ENCODE measurements at regions not wholly inside any gene's neighbourhood (a gene's known extent, or its start where the extent isn't known, plus 50 kb on each side); places are given as distances from the start of the nearest gene placed in this dataset.

DNA sequence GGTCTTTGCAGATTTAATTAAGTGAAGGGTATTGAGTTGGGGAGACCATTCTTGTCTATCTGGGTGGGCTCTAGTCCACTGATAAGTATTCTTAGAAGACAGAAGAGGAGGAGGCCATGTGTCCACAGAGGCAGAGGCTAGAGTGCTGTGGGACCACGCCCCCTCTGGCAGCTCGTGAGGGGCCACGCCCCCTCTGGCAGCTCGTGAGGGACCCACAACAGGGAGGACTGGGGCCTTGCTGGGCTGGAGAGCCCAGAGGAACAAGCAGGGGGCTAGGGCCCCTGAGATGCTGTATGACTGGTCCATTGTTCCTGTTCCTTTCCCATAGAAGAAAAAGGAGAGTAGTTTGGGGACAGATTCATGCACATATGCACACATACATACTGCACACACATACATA lies 106.8 kb downstream of the METRNL start:
- no peak overlapping the region for H2BK12ac ChIP-seq (ENCODE audit: low read length)
- H3K18ac ChIP-seq (ENCODE audit: low read length), result no peak overlapping the region
- no peak overlapping the region for H3K4me2 ChIP-seq (ENCODE audit: low read length)
- H4K8ac ChIP-seq (ENCODE audit: low read depth, low read length), result no peak overlapping the region
- H3K36me3 ChIP-seq (ENCODE audit: control insufficient read depth in 1 of 2, insufficient read depth in 2 of 2, low read length in 2 of 2), result no peaks in the 10 kb centered on the region
- H3K27me3 ChIP-seq (ENCODE audit: insufficient read depth, low read length), result no peaks in the 10 kb centered on the region
- H3K9ac ChIP-seq (ENCODE audit: low read length), result no peak overlapping the region
- H4K12ac ChIP-seq (ENCODE audit: low read depth, low read length), result no peak overlapping the region
- no peak overlapping the region for H2BK5ac ChIP-seq (ENCODE audit: low read depth, low read length, poor library complexity)
- H3K4ac ChIP-seq (ENCODE audit: low read depth, low read length), result no peak overlapping the region
- peaks cover 55% of the 10 kb centered on the region for H3K9me3 ChIP-seq (ENCODE audit: insufficient read depth, low read depth, low read length)
- H3K4me1 ChIP-seq (ENCODE audit: control insufficient read depth in 1 of 2, insufficient read depth in 2 of 2, low read length in 2 of 2), result no peaks in the 10 kb centered on the region
- H3K79me1 ChIP-seq (ENCODE audit: low read length), result no peaks in the 10 kb centered on the region
- H3K79me2 ChIP-seq (ENCODE audit: control insufficient read depth, insufficient read depth, low read length, poor library complexity), result no peaks in the 10 kb centered on the region
- no peak overlapping the region for H3K14ac ChIP-seq (ENCODE audit: low read length)
- no peak overlapping the region for H2BK120ac ChIP-seq (ENCODE audit: insufficient read depth, low read length, poor library complexity)
- no CpG with 5 or more reads among the region's 4 CpGs for WGBS (ENCODE audit: extremely low coverage, insufficient coverage, insufficient read length)
- no peak overlapping the region for H2AK5ac ChIP-seq (ENCODE audit: low read length)
- H3K23ac ChIP-seq (ENCODE audit: low read length), result no peak overlapping the region
- no peak overlapping the region for H3K27ac ChIP-seq (ENCODE audit: low read depth, low read length)
- no peak overlapping the region for H3K4me3 ChIP-seq (ENCODE audit: low read depth, low read length)
- no peak for DNase-seq
- H4K91ac ChIP-seq (ENCODE audit: low read depth, low read length), result no peak overlapping the region
- no peak overlapping the region for H2AFZ ChIP-seq (ENCODE audit: insufficient read depth, low read length, poor library complexity)

DNA sequence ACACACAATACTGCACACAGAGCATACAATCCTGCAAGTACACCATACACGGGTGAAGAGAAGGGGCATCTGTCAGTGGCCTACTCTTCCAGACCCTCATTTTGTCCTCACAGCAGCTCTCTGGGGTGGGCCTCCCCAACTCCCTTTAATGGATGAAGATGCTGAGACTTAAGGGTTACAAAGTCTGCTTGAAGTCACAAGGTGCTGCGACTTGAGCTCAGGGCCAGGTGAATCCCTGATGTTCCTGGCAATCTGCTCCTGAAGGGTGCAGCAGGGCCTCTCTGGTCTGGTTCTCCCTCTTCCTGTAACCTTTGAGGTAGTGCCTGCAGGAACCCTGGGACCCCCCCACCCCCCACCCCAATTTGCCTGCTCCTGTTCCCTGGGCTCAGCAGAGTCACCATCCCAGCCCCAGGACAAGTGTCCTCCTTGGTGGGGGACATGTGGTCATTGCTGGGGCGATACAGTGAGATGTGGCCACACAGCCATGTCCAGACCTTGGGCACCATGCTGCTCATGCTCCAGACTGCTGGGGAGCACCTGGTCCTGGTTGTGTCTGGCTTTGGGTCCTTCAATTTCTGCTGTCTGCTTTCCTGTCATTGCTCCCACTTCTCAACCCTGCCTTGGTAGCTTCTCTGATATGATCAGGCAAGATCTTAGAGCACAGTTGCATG lies 107.5 kb downstream of the METRNL start:
- H3K4ac ChIP-seq (ENCODE audit: low read depth, low read length), result no peak overlapping the region
- no peak overlapping the region for H3K4me3 ChIP-seq (ENCODE audit: low read depth, low read length)
- no peak overlapping the region for H4K8ac ChIP-seq (ENCODE audit: low read depth, low read length)
- no peaks in the 10 kb centered on the region for H3K4me1 ChIP-seq (ENCODE audit: control insufficient read depth in 1 of 2, insufficient read depth in 2 of 2, low read length in 2 of 2)
- H4K12ac ChIP-seq (ENCODE audit: low read depth, low read length), result no peak overlapping the region
- no peak overlapping the region for H2BK120ac ChIP-seq (ENCODE audit: insufficient read depth, low read length, poor library complexity)
- H3K18ac ChIP-seq (ENCODE audit: low read length), result no peak overlapping the region
- H4K91ac ChIP-seq (ENCODE audit: low read depth, low read length), result no peak overlapping the region
- no peak overlapping the region for H3K27ac ChIP-seq (ENCODE audit: low read depth, low read length)
- H3K14ac ChIP-seq (ENCODE audit: low read length), result no peak overlapping the region
- no peaks in the 10 kb centered on the region for H3K79me1 ChIP-seq (ENCODE audit: low read length)
- no peaks in the 10 kb centered on the region for H3K79me2 ChIP-seq (ENCODE audit: control insufficient read depth, insufficient read depth, low read length, poor library complexity)
- H2AK5ac ChIP-seq (ENCODE audit: low read length), result no peak overlapping the region
- no peaks in the 10 kb centered on the region for H3K36me3 ChIP-seq (ENCODE audit: control insufficient read depth in 1 of 2, insufficient read depth in 2 of 2, low read length in 2 of 2)
- H3K9me3 ChIP-seq (ENCODE audit: insufficient read depth, low read depth, low read length), result peaks cover 56% of the 10 kb centered on the region
- H3K9ac ChIP-seq (ENCODE audit: low read length), result no peak overlapping the region
- no peak overlapping the region for H3K4me2 ChIP-seq (ENCODE audit: low read length)
- no peak overlapping the region for H2BK12ac ChIP-seq (ENCODE audit: low read length)
- H3K27me3 ChIP-seq (ENCODE audit: insufficient read depth, low read length), result no peaks in the 10 kb centered on the region
- no peak overlapping the region for H2BK5ac ChIP-seq (ENCODE audit: low read depth, low read length, poor library complexity)
- no peak overlapping the region for H2AFZ ChIP-seq (ENCODE audit: insufficient read depth, low read length, poor library complexity)
- DNase-seq, result no peak
- no peak overlapping the region for H3K23ac ChIP-seq (ENCODE audit: low read length)
- no CpG with 5 or more reads among the region's 3 CpGs for WGBS (ENCODE audit: extremely low coverage, insufficient coverage, insufficient read length)

DNA sequence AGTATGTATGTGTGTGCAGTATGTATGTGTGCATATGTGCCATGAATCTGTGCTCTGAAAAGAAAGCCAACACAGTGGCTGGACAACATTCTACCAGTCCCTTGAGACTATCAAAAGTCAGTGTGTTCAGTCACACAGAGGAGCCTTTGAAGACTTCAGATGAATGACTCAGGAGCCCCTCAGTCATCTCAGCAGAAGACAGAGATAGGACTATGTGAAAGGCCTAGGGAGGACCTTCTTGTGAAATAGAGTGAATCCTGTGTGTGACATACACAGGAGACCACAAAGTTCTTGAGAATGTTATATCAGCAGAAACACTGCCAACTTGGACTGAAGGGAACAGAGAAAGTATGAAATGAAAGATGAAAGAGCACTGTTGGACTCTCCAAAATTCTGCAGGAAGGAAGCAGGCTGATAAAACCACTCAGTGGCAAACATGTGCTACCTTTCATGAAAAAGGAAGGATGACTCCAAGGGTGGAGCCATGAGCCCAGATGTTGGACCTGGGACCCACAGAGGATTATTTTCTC lies 108.4 kb downstream of the METRNL start:
- Histone ChIP-seq H3K4me1 (ENCODE audit: control insufficient read depth in 1 of 2, insufficient read depth in 2 of 2, low read length in 2 of 2) (no peaks in the 10 kb centered on the region), H3K27me3 (ENCODE audit: insufficient read depth, low read length) (no peaks in the 10 kb centered on the region), H3K14ac (ENCODE audit: low read length) (no peak overlapping the region), H3K9ac (ENCODE audit: low read length) (no peak overlapping the region), H2AK5ac (ENCODE audit: low read length) (no peak overlapping the region), H4K91ac (ENCODE audit: low read depth, low read length) (no peak overlapping the region), H3K4me2 (ENCODE audit: low read length) (no peak overlapping the region), H3K79me2 (ENCODE audit: control insufficient read depth, insufficient read depth, low read length, poor library complexity) (no peaks in the 10 kb centered on the region), H2BK12ac (ENCODE audit: low read length) (no peak overlapping the region), H3K4me3 (ENCODE audit: low read depth, low read length) (no peak overlapping the region), H3K36me3 (ENCODE audit: control insufficient read depth in 1 of 2, insufficient read depth in 2 of 2, low read length in 2 of 2) (no peaks in the 10 kb centered on the region), H3K27ac (ENCODE audit: low read depth, low read length) (no peak overlapping the region), H3K9me3 (ENCODE audit: insufficient read depth, low read depth, low read length) (peaks cover 54% of the 10 kb centered on the region), H3K18ac (ENCODE audit: low read length) (no peak overlapping the region), H2AFZ (ENCODE audit: insufficient read depth, low read length, poor library complexity) (no peak overlapping the region), H2BK5ac (ENCODE audit: low read depth, low read length, poor library complexity) (no peak overlapping the region), H3K23ac (ENCODE audit: low read length) (no peak overlapping the region), H2BK120ac (ENCODE audit: insufficient read depth, low read length, poor library complexity) (no peak overlapping the region), H3K4ac (ENCODE audit: low read depth, low read length) (no peak overlapping the region), H4K8ac (ENCODE audit: low read depth, low read length) (no peak overlapping the region), H4K12ac (ENCODE audit: low read depth, low read length) (no peak overlapping the region), H3K79me1 (ENCODE audit: low read length) (no peaks in the 10 kb centered on the region)
- DNase-seq, result no peak

DNA sequence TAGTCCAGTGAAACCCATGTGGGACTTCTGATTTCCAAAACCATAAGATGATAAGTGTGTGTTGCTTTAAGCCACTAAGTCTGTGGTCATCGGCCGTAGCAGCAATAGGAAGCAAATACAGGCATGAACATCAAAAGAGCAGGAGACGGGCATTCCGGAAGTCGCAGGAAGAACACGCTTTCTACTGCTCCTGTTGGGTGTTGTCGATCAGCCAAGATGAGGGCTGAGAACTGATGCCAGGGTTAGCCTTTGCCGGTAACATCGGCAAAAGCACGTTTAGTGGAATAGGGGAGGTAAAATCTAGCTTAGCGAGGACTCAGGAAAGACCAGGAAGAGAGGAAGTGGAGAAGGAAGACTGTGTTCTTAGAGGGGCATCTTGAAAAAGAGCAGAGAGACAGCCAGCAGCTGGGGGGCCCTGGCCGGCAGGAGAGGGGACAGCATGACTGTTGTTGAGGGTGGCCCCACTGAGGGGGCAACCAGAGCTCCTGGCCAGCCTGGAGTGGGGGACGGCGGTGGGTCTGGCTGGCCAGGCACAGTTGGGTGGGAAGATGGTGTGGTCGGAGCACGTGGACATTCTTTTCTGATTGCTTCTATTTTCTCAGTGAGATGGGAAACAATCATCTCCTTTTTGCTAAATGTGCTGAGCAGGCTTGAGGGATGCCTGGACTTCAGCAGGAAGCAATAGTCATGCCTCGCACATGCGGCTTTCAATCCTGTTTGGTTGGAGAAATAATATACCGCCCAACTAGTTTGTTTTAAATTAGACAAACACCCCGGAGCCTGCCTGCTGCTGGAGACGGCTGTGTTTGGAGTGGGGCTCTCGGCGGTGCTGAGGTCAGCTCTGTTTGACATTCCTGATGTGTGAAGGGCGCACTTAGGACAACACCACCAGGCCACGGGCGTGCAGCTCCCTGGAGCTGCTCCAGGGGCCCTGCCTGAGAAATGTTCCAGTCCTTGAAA lies 109.9 kb downstream of the METRNL start:
- Histone ChIP-seq H3K4ac (ENCODE audit: low read depth, low read length) (no peak overlapping the region), H4K8ac (ENCODE audit: low read depth, low read length) (no peak overlapping the region), H3K9ac (ENCODE audit: low read length) (no peak overlapping the region), H3K23ac (ENCODE audit: low read length) (no peak overlapping the region), H3K4me2 (ENCODE audit: low read length) (no peak overlapping the region), H3K18ac (ENCODE audit: low read length) (no peak overlapping the region), H2BK5ac (ENCODE audit: low read depth, low read length, poor library complexity) (no peak overlapping the region), H3K9me3 (ENCODE audit: insufficient read depth, low read depth, low read length) (peaks cover 53% of the 10 kb centered on the region), H2AK5ac (ENCODE audit: low read length) (no peak overlapping the region), H3K79me2 (ENCODE audit: control insufficient read depth, insufficient read depth, low read length, poor library complexity) (no peaks in the 10 kb centered on the region), H4K12ac (ENCODE audit: low read depth, low read length) (no peak overlapping the region), H3K79me1 (ENCODE audit: low read length) (no peaks in the 10 kb centered on the region), H2BK120ac (ENCODE audit: insufficient read depth, low read length, poor library complexity) (no peak overlapping the region), H3K4me3 (ENCODE audit: low read depth, low read length) (no peak overlapping the region), H2BK12ac (ENCODE audit: low read length) (no peak overlapping the region), H3K27ac (ENCODE audit: low read depth, low read length) (no peak overlapping the region), H3K36me3 (ENCODE audit: control insufficient read depth in 1 of 2, insufficient read depth in 2 of 2, low read length in 2 of 2) (no peaks in the 10 kb centered on the region), H3K27me3 (ENCODE audit: insufficient read depth, low read length) (no peaks in the 10 kb centered on the region), H4K91ac (ENCODE audit: low read depth, low read length) (no peak overlapping the region), H3K14ac (ENCODE audit: low read length) (no peak overlapping the region), H3K4me1 (ENCODE audit: control insufficient read depth in 1 of 2, insufficient read depth in 2 of 2, low read length in 2 of 2) (no peaks in the 10 kb centered on the region), H2AFZ (ENCODE audit: insufficient read depth, low read length, poor library complexity) (no peak overlapping the region)
- no CpG with 5 or more reads among the region's 26 CpGs for WGBS (ENCODE audit: extremely low coverage, insufficient coverage, insufficient read length)
- DNase-seq, result no peak
